Testis (tissue), 2 donors: ENCODE measurements at regions not wholly inside any gene's neighbourhood (a gene's known extent, or its start where the extent isn't known, plus 50 kb on each side); places are given as distances from the start of the nearest gene placed in this dataset.

ENCODE experiments used
- DNase-seq: peaks from one replicate; pipeline ENCODE4 v3.0.0-alpha.2; 2019
- H3K27ac ChIP-seq, 2 donors: fragments of 200-600 bp; sonication (generic); one replicate each; pipeline ENCODE4 v1.5.1; 2019
- H3K27me3 ChIP-seq: fragments of 200-600 bp; sonication (generic); one replicate; pipeline ENCODE4 v1.5.1; 2019
- H3K36me3 ChIP-seq: fragments of 200-600 bp; sonication (generic); one replicate; pipeline ENCODE4 v1.5.1; 2017; ENCODE audit warnings: low read depth; ENCODE audit errors: missing control alignments
- H3K4me1 ChIP-seq: fragments of 200-600 bp; sonication (generic); one replicate; pipeline ENCODE4 v1.5.1; 2019
- H3K4me3 ChIP-seq, 2 donors: fragments of 200-600 bp; sonication (generic); one replicate each; pipeline ENCODE4 v1.5.1; 2017 to 2019
- H3K9me3 ChIP-seq: fragments of 200-600 bp; sonication (generic); one replicate; pipeline ENCODE4 v1.5.1; 2017
- POLR2A ChIP-seq: fragments of 450-650 bp; IDR thresholded peaks from one replicate; pipeline ENCODE4 v1.6.1; 2017; ENCODE audit warnings: antibody characterized with exemption, mild to moderate bottlenecking, moderate library complexity
- WGBS, 2 donors: methylation state at CpG; one replicate each; pipeline ENCODE4 v1.1.5; 2018; 5-methylcytosine and 5-hydroxymethylcytosine counted together
- intact Hi-C: fragments of 100-400 bp; cut with DNase I; formaldehyde crosslinking; loops from one replicate; pipeline ENCODE4 v1.15.1; 2023; ENCODE audit warnings: low total_unique reads
- TF ChIP-seq, protein P1 (sequence below), 3 experiments: fragments of 450-650 bp in 2 of 3; fragments of 200-600 bp in 1 of 3; sonication (generic) in 1 of 3; IDR thresholded peaks; one replicate each; pipeline ENCODE4 v1.5.1; 2016 to 2019; ENCODE audit warnings: antibody characterized with exemption in 3 of 3, mild to moderate bottlenecking in 2 of 3, moderate library complexity in 1 of 3

GRCh38 chr2:9692456-9693195, 61.8 kb upstream of the YWHAQ start:
- TF ChIP-seq POLR2A = no peak
- TF ChIP-seq, protein P1, sequence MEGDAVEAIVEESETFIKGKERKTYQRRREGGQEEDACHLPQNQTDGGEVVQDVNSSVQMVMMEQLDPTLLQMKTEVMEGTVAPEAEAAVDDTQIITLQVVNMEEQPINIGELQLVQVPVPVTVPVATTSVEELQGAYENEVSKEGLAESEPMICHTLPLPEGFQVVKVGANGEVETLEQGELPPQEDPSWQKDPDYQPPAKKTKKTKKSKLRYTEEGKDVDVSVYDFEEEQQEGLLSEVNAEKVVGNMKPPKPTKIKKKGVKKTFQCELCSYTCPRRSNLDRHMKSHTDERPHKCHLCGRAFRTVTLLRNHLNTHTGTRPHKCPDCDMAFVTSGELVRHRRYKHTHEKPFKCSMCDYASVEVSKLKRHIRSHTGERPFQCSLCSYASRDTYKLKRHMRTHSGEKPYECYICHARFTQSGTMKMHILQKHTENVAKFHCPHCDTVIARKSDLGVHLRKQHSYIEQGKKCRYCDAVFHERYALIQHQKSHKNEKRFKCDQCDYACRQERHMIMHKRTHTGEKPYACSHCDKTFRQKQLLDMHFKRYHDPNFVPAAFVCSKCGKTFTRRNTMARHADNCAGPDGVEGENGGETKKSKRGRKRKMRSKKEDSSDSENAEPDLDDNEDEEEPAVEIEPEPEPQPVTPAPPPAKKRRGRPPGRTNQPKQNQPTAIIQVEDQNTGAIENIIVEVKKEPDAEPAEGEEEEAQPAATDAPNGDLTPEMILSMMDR (IDR thresholded peaks at IDR 0.05) = no peak
- WGBS, 2 donors = 70% methylated on average over 20 of the region's 20 CpGs
- no peaks in the 10 kb centered on the region for H3K27me3 ChIP-seq
- intact Hi-C loops = no loop called here
- no peak overlapping the region for H3K27ac ChIP-seq
- DNase-seq = no peak
- H3K36me3 ChIP-seq = no peaks in the 10 kb centered on the region
- H3K4me3 ChIP-seq = no peak overlapping the region
- no peaks in the 10 kb centered on the region for H3K9me3 ChIP-seq
- peaks cover 4% of the 10 kb centered on the region for H3K4me1 ChIP-seq

DNA sequence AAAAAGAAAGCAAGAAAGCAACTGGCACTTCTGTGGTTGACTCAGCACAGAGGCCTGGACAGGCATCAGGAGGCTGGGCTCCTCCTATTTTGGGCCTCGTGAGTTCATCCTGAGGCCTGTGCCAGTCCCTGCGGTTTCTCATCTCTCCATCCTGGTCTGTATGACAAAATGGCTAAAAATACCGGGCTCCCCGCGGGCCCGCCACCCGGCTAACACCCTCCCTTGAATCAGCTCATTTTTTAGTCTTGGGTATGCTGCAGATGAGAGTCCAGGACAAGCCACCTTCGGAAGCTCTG, 62.3 kb upstream of the YWHAQ start:
- Histone ChIP-seq H3K36me3 (no peaks in the 10 kb centered on the region), H3K27ac (no peak overlapping the region), H3K27me3 (no peaks in the 10 kb centered on the region), H3K4me3 (no peak overlapping the region), H3K9me3 (no peaks in the 10 kb centered on the region), H3K4me1 (peaks cover 4% of the 10 kb centered on the region)
- WGBS, 2 donors = 92 to 100% methylated on average over 2 to 8 of the region's 8 CpGs
- TF ChIP-seq, protein P1 (IDR thresholded peaks at IDR 0.05) = no peak
- no peak for TF ChIP-seq POLR2A
- no peak for DNase-seq
- intact Hi-C loops = no loop called here

DNA sequence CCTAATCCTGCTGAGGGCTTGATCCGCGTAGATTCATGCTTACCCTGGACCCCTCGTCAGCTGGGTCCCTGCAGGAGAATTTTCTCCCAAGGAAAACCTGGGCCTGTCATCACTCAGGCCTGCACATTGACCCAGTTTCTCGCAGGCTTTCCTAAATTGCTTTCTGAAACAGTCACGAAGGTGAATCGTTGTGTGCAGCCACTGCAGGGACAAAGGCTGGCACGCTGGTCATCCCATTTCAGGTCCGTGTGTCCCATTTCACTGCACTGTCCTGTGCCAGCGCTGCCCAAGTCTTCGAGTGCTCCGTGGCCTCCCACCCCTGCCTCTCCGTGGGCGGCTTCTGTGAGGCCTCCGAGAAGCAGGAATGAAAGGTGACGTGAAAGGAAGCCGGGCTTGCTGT, 62.8 kb upstream of the YWHAQ start:
- Histone ChIP-seq H3K27ac (no peak overlapping the region), H3K36me3 (no peaks in the 10 kb centered on the region), H3K4me3 (no peak overlapping the region), H3K4me1 (peaks cover 4% of the 10 kb centered on the region), H3K27me3 (no peaks in the 10 kb centered on the region), H3K9me3 (no peaks in the 10 kb centered on the region)
- no peak for DNase-seq
- TF ChIP-seq, protein P1 (IDR thresholded peaks at IDR 0.05) = no peak
- TF ChIP-seq POLR2A = no peak
- intact Hi-C loops = no loop called here
- 95 to 96% methylated on average over 16 of the region's 16 CpGs for WGBS, 2 donors

GRCh38 chr2:9694661-9695234, 64.0 kb upstream of the YWHAQ start:
- TF ChIP-seq POLR2A = no peak
- TF ChIP-seq, protein P1 (IDR thresholded peaks at IDR 0.05) = no peak
- intact Hi-C loops = no loop called here
- H3K27me3 ChIP-seq = no peaks in the 10 kb centered on the region
- H3K27ac ChIP-seq = no peak overlapping the region
- H3K36me3 ChIP-seq = no peaks in the 10 kb centered on the region
- no peak overlapping the region for H3K4me3 ChIP-seq
- whole genome bisulfite sequencing, 2 donors = 92 to 94% methylated on average over 11 to 17 of the region's 17 CpGs
- no peaks in the 10 kb centered on the region for H3K9me3 ChIP-seq
- DNase-seq = no peak
- peaks cover 4% of the 10 kb centered on the region for H3K4me1 ChIP-seq

- Histone ChIP-seq H3K4me3 (no peak overlapping the region), H3K9me3 (no peaks in the 10 kb centered on the region), H3K27ac (no peak overlapping the region), H3K27me3 (no peaks in the 10 kb centered on the region), H3K4me1 (no peaks in the 10 kb centered on the region), H3K36me3 (no peaks in the 10 kb centered on the region)
- 85 to 91% methylated on average over 6 of the region's 6 CpGs for WGBS, 2 donors
- TF ChIP-seq, protein P1 (IDR thresholded peaks at IDR 0.05) = no peak
- no peak for TF ChIP-seq POLR2A
- intact Hi-C loops = no loop called here
- DNase-seq = no peak
These were observed 65.1 kb upstream of the YWHAQ start for GRCh38 chr2:9695941-9696340.
